ENCODE measurements at regions not wholly inside any gene's neighbourhood (a gene's known extent, or its start where the extent isn't known, plus 50 kb on each side); places are given as distances from the start of the nearest gene placed in this dataset.

DNA sequence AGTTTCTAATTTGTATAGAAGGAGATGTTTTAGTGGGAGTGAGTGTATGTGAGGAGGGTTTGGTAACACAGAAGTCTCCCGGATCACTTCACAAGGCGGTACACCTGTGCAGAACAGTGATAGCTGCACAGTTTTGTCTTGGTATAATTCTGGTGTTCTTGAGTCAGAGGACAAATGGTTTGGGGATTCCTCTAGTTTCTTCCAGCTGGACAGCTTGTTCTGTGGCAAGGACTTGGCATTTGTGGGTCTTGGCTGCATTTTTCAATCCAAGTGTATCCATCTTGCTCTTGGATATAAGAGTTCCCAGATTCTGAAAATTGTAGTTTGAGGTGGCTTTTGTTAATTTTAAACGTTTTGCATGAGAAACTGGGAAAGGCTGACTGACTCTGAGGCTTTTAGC is 135.7 kb downstream of the AHR start:
- TF ChIP-seq, protein P1, sequence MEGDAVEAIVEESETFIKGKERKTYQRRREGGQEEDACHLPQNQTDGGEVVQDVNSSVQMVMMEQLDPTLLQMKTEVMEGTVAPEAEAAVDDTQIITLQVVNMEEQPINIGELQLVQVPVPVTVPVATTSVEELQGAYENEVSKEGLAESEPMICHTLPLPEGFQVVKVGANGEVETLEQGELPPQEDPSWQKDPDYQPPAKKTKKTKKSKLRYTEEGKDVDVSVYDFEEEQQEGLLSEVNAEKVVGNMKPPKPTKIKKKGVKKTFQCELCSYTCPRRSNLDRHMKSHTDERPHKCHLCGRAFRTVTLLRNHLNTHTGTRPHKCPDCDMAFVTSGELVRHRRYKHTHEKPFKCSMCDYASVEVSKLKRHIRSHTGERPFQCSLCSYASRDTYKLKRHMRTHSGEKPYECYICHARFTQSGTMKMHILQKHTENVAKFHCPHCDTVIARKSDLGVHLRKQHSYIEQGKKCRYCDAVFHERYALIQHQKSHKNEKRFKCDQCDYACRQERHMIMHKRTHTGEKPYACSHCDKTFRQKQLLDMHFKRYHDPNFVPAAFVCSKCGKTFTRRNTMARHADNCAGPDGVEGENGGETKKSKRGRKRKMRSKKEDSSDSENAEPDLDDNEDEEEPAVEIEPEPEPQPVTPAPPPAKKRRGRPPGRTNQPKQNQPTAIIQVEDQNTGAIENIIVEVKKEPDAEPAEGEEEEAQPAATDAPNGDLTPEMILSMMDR (IDR thresholded peaks at IDR 0.05): no peak
- TF ChIP-seq POLR2A (IDR thresholded peaks at IDR 0.05): no peak
